ENCODE measurements at regions not wholly inside any gene's neighbourhood (a gene's known extent, or its start where the extent isn't known, plus 50 kb on each side); places are given as distances from the start of the nearest gene placed in this dataset.

- no peaks in the 10 kb centered on the region for H3K9me3 Mint-ChIP-seq
- no peaks in the 10 kb centered on the region for H3K36me3 Mint-ChIP-seq (ENCODE audit: low read depth)
- TF ChIP-seq CTCF (IDR thresholded peaks at IDR 0.05), result no peak
- POLR2A ChIA-PET, result no interaction called here
- ATAC-seq (ENCODE audit: low read depth) (no peak), DNase-seq (no peak)
- H3K4me3 Mint-ChIP-seq, result no peak overlapping the region
- intact Hi-C loops (cut with micrococcal nuclease), result no loop called here
- no peaks in the 10 kb centered on the region for H3K4me1 Mint-ChIP-seq
- H3K27me3 Mint-ChIP-seq, result no peaks in the 10 kb centered on the region
- H3K27ac Mint-ChIP-seq, result no peak overlapping the region
- CTCF ChIA-PET, result no interaction called here
Observed at GRCh38 chr2:6626401-6627012, 239.2 kb downstream of the CMPK2 start.

GRCh38 chr2:6627316-6627715, 238.4 kb downstream of the CMPK2 start:
- H3K4me3 Mint-ChIP-seq, result no peak overlapping the region
- H3K27ac Mint-ChIP-seq, result no peak overlapping the region
- ChIA-PET POLR2A (no interaction called here), CTCF (no interaction called here)
- no peaks in the 10 kb centered on the region for H3K36me3 Mint-ChIP-seq (ENCODE audit: low read depth)
- DNase-seq (no peak), ATAC-seq (ENCODE audit: low read depth) (no peak)
- no peaks in the 10 kb centered on the region for H3K9me3 Mint-ChIP-seq
- no peaks in the 10 kb centered on the region for H3K27me3 Mint-ChIP-seq
- TF ChIP-seq CTCF (IDR thresholded peaks at IDR 0.05), result no peak
- intact Hi-C loops (cut with micrococcal nuclease), result no loop called here
- no peaks in the 10 kb centered on the region for H3K4me1 Mint-ChIP-seq

GRCh38 chr2:6630209-6630608, 235.5 kb downstream of the CMPK2 start:
- ATAC-seq (ENCODE audit: low read depth) (no peak), DNase-seq (no peak)
- Mint-ChIP-seq H3K36me3 (ENCODE audit: low read depth) (no peaks in the 10 kb centered on the region), H3K9me3 (no peaks in the 10 kb centered on the region), H3K27me3 (no peaks in the 10 kb centered on the region), H3K4me1 (no peaks in the 10 kb centered on the region), H3K4me3 (no peak overlapping the region), H3K27ac (no peak overlapping the region)
- POLR2A ChIA-PET, result no interaction called here
- intact Hi-C loops (cut with micrococcal nuclease), result no loop called here
- CTCF ChIA-PET, result no interaction called here
- TF ChIP-seq CTCF (IDR thresholded peaks at IDR 0.05), result no peak

- CTCF ChIA-PET, result no interaction called here
- Mint-ChIP-seq H3K4me1 (no peaks in the 10 kb centered on the region), H3K9me3 (no peaks in the 10 kb centered on the region), H3K27ac (no peak overlapping the region), H3K27me3 (peaks cover 5% of the 10 kb centered on the region), H3K4me3 (no peak overlapping the region), H3K36me3 (ENCODE audit: low read depth) (no peaks in the 10 kb centered on the region)
- no peak for TF ChIP-seq CTCF (IDR thresholded peaks at IDR 0.05)
- ATAC-seq (ENCODE audit: low read depth), result no peak
- DNase-seq, result no peak
- intact Hi-C loops (cut with micrococcal nuclease), result no loop called here
- POLR2A ChIA-PET, result no interaction called here
Observed at GRCh38 chr2:6635296-6635695, 230.4 kb downstream of the CMPK2 start.

GRCh38 chr2:6637330-6637729, 228.4 kb downstream of the CMPK2 start:
- TF ChIP-seq CTCF (IDR thresholded peaks at IDR 0.05), result no peak
- ATAC-seq (ENCODE audit: low read depth) (no peak), DNase-seq (no peak)
- H3K4me1 Mint-ChIP-seq, result no peaks in the 10 kb centered on the region
- H3K4me3 Mint-ChIP-seq, result no peak overlapping the region
- H3K9me3 Mint-ChIP-seq, result no peaks in the 10 kb centered on the region
- intact Hi-C loops (cut with micrococcal nuclease), result no loop called here
- CTCF ChIA-PET, result no interaction called here
- POLR2A ChIA-PET, result no interaction called here
- no peaks in the 10 kb centered on the region for H3K36me3 Mint-ChIP-seq (ENCODE audit: low read depth)
- H3K27ac Mint-ChIP-seq, result no peak overlapping the region
- H3K27me3 Mint-ChIP-seq, result peaks cover 5% of the 10 kb centered on the region

All from activated B cell treated with CpG ODN at 0.5 μM for 24 hours (primary cell).